ENCODE measurements at regions not wholly inside any gene's neighbourhood (a gene's known extent, or its start where the extent isn't known, plus 50 kb on each side); places are given as distances from the start of the nearest gene placed in this dataset.
"Not testable (repeated sequence)": the region's sequence is repeated elsewhere in the genome, so short reads cannot be mapped to it uniquely, and the experiment has no call there.

GRCh38 chr18:73119574-73119973, 251.8 kb upstream of the NETO1 start:
- no peak for DNase-seq (ENCODE audit: insufficient read length, low spot score, missing footprints)
- Histone ChIP-seq H3K27ac (ENCODE audit: low read depth, low read length) (no peak overlapping the region), H3K36me3 (ENCODE audit: insufficient read depth, low read length) (no peaks in the 10 kb centered on the region), H3K9me3 (ENCODE audit: low read depth, low read length) (no peaks in the 10 kb centered on the region), H2AFZ (ENCODE audit: low read length) (no peak overlapping the region), H3K4me1 (ENCODE audit: insufficient read depth, low read length) (no peaks in the 10 kb centered on the region), H3K27me3 (ENCODE audit: insufficient read depth, low read length) (no peaks in the 10 kb centered on the region), H3K4me2 (ENCODE audit: insufficient read depth, low read length) (no peak overlapping the region), H4K20me1 (ENCODE audit: insufficient read depth, low read length) (no peaks in the 10 kb centered on the region), H3K79me2 (ENCODE audit: insufficient read depth, low read length) (no peaks in the 10 kb centered on the region), H3K4me3 (ENCODE audit: insufficient read depth, low read length) (no peak overlapping the region)
- TF ChIP-seq, protein P1, sequence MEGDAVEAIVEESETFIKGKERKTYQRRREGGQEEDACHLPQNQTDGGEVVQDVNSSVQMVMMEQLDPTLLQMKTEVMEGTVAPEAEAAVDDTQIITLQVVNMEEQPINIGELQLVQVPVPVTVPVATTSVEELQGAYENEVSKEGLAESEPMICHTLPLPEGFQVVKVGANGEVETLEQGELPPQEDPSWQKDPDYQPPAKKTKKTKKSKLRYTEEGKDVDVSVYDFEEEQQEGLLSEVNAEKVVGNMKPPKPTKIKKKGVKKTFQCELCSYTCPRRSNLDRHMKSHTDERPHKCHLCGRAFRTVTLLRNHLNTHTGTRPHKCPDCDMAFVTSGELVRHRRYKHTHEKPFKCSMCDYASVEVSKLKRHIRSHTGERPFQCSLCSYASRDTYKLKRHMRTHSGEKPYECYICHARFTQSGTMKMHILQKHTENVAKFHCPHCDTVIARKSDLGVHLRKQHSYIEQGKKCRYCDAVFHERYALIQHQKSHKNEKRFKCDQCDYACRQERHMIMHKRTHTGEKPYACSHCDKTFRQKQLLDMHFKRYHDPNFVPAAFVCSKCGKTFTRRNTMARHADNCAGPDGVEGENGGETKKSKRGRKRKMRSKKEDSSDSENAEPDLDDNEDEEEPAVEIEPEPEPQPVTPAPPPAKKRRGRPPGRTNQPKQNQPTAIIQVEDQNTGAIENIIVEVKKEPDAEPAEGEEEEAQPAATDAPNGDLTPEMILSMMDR (IDR thresholded peaks at IDR 0.05; ENCODE audit: extremely low read depth, low read depth, low read length) = no peak

DNA sequence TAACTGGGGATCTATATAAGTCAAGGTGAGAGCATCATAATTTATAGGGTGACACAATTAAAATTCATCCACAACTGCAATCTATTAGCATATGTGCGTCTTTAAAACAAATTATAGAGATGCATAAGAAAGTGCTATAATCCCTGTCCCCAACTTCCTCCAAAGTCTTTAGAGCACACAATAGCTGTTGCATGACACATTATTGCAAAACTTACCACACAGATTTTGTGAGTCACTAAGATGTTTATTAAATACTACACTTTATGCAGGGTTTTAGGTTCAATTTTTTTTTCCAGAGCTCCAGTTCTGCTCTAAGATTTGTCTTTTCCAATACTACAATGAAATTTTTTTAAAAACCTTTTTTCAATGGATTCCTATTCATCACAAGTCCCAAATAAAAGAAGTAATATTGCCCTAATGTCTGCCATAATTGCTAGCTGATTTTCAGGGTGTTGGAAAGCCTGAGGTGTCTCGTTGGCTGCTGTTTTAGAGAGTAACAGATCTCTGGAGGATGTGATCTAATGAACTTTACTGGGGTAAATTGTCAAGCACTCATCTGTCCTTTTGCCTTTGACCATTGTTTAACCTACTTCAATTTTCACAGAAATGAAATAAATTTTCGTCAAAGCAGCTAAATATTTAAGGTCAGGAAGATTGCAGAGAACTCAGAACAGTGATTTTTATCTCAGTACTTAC, 250.5 kb upstream of the NETO1 start:
- TF ChIP-seq, protein P1 (IDR thresholded peaks at IDR 0.05; ENCODE audit: extremely low read depth, low read depth, low read length) = no peak
- no peak overlapping the region for H3K4me2 ChIP-seq (ENCODE audit: insufficient read depth, low read length)
- no peak for DNase-seq (ENCODE audit: insufficient read length, low spot score, missing footprints)

DNA sequence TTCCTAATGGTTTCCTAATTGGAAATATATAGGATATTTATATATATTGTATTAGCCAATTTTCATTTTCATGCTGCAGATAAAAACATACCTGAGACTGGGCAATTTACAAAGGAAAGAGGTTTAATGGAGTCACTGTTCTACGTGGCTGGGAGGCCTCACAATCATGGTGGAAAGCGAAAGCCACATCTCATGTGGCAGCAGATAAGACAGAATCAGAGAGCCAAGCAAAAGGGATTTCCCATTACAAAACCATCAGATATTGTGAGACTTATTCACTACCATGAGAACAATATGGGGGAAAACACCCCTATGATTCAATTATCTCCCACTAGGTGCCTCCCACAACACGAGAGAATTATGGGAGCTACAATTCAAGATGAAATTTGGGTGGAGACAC, 242.5 kb upstream of the NETO1 start:
- Histone ChIP-seq H3K4me3 (ENCODE audit: insufficient read depth, low read length) (no peak overlapping the region), H3K27ac (ENCODE audit: low read depth, low read length) (no peak overlapping the region), H3K9me3 (ENCODE audit: low read depth, low read length) (peaks cover 2% of the 10 kb centered on the region), H4K20me1 (ENCODE audit: insufficient read depth, low read length) (no peaks in the 10 kb centered on the region), H3K4me2 (ENCODE audit: insufficient read depth, low read length) (no peak overlapping the region), H3K27me3 (ENCODE audit: insufficient read depth, low read length) (no peaks in the 10 kb centered on the region), H3K4me1 (ENCODE audit: insufficient read depth, low read length) (no peaks in the 10 kb centered on the region), H3K79me2 (ENCODE audit: insufficient read depth, low read length) (no peaks in the 10 kb centered on the region), H2AFZ (ENCODE audit: low read length) (no peak overlapping the region), H3K36me3 (ENCODE audit: insufficient read depth, low read length) (no peaks in the 10 kb centered on the region)
- TF ChIP-seq, protein P1 (IDR thresholded peaks at IDR 0.05; ENCODE audit: extremely low read depth, low read depth, low read length) = no peak
- DNase-seq (ENCODE audit: insufficient read length, low spot score, missing footprints) = no peak

More for the DNA sequence above, 250.5 kb upstream of the NETO1 start:
- Histone ChIP-seq H3K4me1 (ENCODE audit: insufficient read depth, low read length) (no peaks in the 10 kb centered on the region), H3K79me2 (ENCODE audit: insufficient read depth, low read length) (no peaks in the 10 kb centered on the region), H4K20me1 (ENCODE audit: insufficient read depth, low read length) (no peaks in the 10 kb centered on the region), H3K27ac (ENCODE audit: low read depth, low read length) (no peak overlapping the region), H3K27me3 (ENCODE audit: insufficient read depth, low read length) (no peaks in the 10 kb centered on the region), H3K36me3 (ENCODE audit: insufficient read depth, low read length) (no peaks in the 10 kb centered on the region), H3K9me3 (ENCODE audit: low read depth, low read length) (no peaks in the 10 kb centered on the region), H3K4me3 (ENCODE audit: insufficient read depth, low read length) (no peak overlapping the region), H2AFZ (ENCODE audit: low read length) (no peak overlapping the region)

DNA sequence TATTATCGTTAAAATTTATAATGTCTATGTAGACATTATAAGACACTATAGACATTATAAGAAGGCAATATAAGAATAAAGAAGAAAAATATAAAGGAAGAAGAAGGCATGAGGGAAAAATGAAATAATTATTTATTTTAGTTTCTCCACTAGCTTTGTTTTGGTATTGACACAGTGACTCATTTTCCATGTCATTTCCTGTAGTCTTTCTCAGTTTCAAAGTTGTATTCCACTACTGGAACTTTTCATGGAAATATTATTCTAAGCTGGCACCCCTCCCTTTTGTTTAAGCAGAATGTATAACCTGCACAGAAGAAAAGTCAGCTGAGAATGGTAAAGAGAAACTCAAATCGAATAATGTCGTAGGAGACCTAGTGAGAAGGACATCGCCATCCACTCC, 234.2 kb upstream of the NETO1 start:
- TF ChIP-seq, protein P1 (IDR thresholded peaks at IDR 0.05; ENCODE audit: extremely low read depth, low read depth, low read length) = no peak

GRCh38 chr18:73101491-73101890, 233.7 kb upstream of the NETO1 start:
- not testable (repeated sequence) for H3K36me3 ChIP-seq (ENCODE audit: insufficient read depth, low read length); H3K9me3 ChIP-seq (ENCODE audit: low read depth, low read length); H3K27ac ChIP-seq (ENCODE audit: low read depth, low read length); DNase-seq (ENCODE audit: insufficient read length, low spot score, missing footprints); H2AFZ ChIP-seq (ENCODE audit: low read length); H3K79me2 ChIP-seq (ENCODE audit: insufficient read depth, low read length); H3K4me3 ChIP-seq (ENCODE audit: insufficient read depth, low read length); H3K27me3 ChIP-seq (ENCODE audit: insufficient read depth, low read length); H4K20me1 ChIP-seq (ENCODE audit: insufficient read depth, low read length); H3K4me1 ChIP-seq (ENCODE audit: insufficient read depth, low read length); H3K4me2 ChIP-seq (ENCODE audit: insufficient read depth, low read length)

More for the DNA sequence above, 234.2 kb upstream of the NETO1 start:
- no peaks in the 10 kb centered on the region for H3K36me3 ChIP-seq (ENCODE audit: insufficient read depth, low read length)
- no peaks in the 10 kb centered on the region for H3K27me3 ChIP-seq (ENCODE audit: insufficient read depth, low read length)
- H4K20me1 ChIP-seq (ENCODE audit: insufficient read depth, low read length) = no peaks in the 10 kb centered on the region
- no peaks in the 10 kb centered on the region for H3K79me2 ChIP-seq (ENCODE audit: insufficient read depth, low read length)
- DNase-seq (ENCODE audit: insufficient read length, low spot score, missing footprints) = no peak
- H3K4me3 ChIP-seq (ENCODE audit: insufficient read depth, low read length) = no peak overlapping the region
- no peak overlapping the region for H2AFZ ChIP-seq (ENCODE audit: low read length)
- H3K27ac ChIP-seq (ENCODE audit: low read depth, low read length) = no peak overlapping the region
- no peaks in the 10 kb centered on the region for H3K9me3 ChIP-seq (ENCODE audit: low read depth, low read length)
- H3K4me2 ChIP-seq (ENCODE audit: insufficient read depth, low read length) = no peak overlapping the region
- H3K4me1 ChIP-seq (ENCODE audit: insufficient read depth, low read length) = no peaks in the 10 kb centered on the region

Measured in osteoblast (primary cell).